ENCODE measurements at regions not wholly inside any gene's neighbourhood (a gene's known extent, or its start where the extent isn't known, plus 50 kb on each side); places are given as distances from the start of the nearest gene placed in this dataset.

DNA sequence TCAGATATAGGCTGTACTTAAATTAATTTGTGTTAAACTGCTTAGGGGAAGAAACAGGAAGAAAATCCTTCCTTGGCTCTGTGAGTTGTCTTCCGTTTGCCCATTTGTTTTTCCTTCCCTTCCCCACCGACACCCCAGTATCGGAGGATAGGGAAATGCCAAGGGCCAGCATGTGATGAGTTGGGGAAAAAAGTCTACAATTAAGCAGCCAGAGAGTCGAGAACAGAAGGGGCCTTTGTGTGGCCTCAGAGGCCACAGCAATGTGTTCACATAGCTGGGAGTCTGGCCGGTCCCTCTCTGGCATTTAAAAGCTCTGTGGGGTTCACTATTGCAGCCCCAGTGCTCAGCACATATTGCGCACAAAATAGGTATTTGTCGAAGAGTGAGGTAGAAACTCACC, 489.3 kb downstream of the MATN1 start:
- Histone ChIP-seq H3K4me3 (no peak overlapping the region), H3K36me3 (no peaks in the 10 kb centered on the region), H3K9me3 (peaks cover 0 to 18% (median 0%) of the 10 kb centered on the region in 3 donors), H3K27me3 (peaks cover 16% of the 10 kb centered on the region), H3K4me1 (no peaks in the 10 kb centered on the region), H3K27ac (no peak overlapping the region)
- no peak for ATAC-seq
- WGBS, 2 donors (ENCODE audit: low coverage in 1 of 2): 35 to 69% methylated on average over 2 to 5 of the region's 7 CpGs
- TF ChIP-seq EP300 (IDR thresholded peaks at IDR 0.05): no peak
- TF ChIP-seq, protein P1, sequence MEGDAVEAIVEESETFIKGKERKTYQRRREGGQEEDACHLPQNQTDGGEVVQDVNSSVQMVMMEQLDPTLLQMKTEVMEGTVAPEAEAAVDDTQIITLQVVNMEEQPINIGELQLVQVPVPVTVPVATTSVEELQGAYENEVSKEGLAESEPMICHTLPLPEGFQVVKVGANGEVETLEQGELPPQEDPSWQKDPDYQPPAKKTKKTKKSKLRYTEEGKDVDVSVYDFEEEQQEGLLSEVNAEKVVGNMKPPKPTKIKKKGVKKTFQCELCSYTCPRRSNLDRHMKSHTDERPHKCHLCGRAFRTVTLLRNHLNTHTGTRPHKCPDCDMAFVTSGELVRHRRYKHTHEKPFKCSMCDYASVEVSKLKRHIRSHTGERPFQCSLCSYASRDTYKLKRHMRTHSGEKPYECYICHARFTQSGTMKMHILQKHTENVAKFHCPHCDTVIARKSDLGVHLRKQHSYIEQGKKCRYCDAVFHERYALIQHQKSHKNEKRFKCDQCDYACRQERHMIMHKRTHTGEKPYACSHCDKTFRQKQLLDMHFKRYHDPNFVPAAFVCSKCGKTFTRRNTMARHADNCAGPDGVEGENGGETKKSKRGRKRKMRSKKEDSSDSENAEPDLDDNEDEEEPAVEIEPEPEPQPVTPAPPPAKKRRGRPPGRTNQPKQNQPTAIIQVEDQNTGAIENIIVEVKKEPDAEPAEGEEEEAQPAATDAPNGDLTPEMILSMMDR (IDR thresholded peaks at IDR 0.05): no peak
- no peak for TF ChIP-seq POLR2A (IDR thresholded peaks at IDR 0.05)
- no peak for TF ChIP-seq POLR2AphosphoS5 (IDR thresholded peaks at IDR 0.05)

DNA sequence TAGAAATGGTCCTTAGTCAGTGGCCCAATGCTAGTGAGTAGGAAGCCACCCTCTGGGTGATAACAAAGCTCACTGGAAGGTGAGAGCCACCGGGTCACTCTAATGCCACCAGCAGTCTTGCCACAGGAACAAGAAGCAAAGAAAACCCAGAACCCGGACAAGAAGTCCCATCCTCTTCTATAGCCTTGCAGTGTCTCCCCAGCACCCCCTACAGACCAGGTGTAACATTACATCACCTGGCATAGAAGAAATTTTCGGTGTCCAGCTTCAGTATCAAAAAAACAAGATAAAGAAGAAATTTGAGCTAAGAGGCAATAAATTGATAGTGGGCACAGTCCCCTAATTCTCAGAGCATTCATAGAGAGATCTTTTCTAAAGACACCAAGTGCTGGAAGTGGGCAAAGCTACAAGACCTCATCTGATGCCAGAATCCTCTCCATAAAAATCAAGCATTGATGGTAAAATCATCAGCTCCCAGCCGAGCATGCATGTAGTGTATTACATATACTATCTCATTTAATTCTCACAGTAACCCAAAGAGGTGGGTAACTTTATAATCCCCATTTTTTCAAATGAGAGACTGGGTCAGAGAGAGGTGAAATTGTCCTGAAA, 491.0 kb downstream of the MATN1 start:
- Histone ChIP-seq H3K9me3 (peaks cover 0 to 14% (median 0%) of the 10 kb centered on the region in 3 donors), H3K4me1 (no peaks in the 10 kb centered on the region), H3K36me3 (no peaks in the 10 kb centered on the region), H3K27me3 (peaks cover 16% of the 10 kb centered on the region), H3K4me3 (no peak overlapping the region), H3K27ac (no peak overlapping the region)
- WGBS, 2 donors (ENCODE audit: low coverage in 1 of 2): 40 to 47% methylated on average over 2 to 4 of the region's 4 CpGs
- no peak for ATAC-seq
- no peak for TF ChIP-seq EP300 (IDR thresholded peaks at IDR 0.05)
- TF ChIP-seq, protein P1 (IDR thresholded peaks at IDR 0.05): peak in 1 of 4 experiments; percentile 32

DNA sequence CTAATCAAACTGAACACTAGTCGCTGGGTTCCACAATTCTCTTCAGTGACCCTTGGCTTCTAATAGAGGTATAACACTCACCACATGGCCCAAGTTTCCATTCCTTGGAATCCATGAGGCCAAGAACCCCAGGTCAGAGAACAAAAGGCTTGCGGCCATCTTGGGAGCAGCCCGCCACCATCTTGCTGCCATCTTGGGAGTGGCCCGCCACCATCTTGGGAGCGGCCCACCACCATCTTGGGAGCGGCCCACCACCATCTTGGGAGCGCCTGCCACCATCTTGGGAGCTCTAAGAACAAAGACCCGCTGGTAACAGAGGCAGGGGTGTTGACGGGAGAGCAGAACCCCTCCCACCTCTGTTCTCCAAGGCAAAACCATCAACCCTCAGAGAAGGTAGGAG, 493.4 kb downstream of the MATN1 start:
- 86 to 97% methylated on average over 1 to 5 of the region's 9 CpGs for WGBS, 2 donors (ENCODE audit: low coverage in 1 of 2)
- H3K27ac ChIP-seq: no peak overlapping the region
- no peak for ATAC-seq
- no peaks in the 10 kb centered on the region for H3K4me1 ChIP-seq
- TF ChIP-seq EP300 (IDR thresholded peaks at IDR 0.05) (no peak), POLR2A (IDR thresholded peaks at IDR 0.05) (no peak), POLR2AphosphoS5 (IDR thresholded peaks at IDR 0.05) (no peak)
- TF ChIP-seq, protein P1 (IDR thresholded peaks at IDR 0.05): no peak
- no peaks in the 10 kb centered on the region for H3K36me3 ChIP-seq
- peaks cover 0 to 8% (median 0%) of the 10 kb centered on the region in 3 donors for H3K9me3 ChIP-seq
- peaks cover 31% of the 10 kb centered on the region for H3K27me3 ChIP-seq
- no peak overlapping the region for H3K4me3 ChIP-seq

DNA sequence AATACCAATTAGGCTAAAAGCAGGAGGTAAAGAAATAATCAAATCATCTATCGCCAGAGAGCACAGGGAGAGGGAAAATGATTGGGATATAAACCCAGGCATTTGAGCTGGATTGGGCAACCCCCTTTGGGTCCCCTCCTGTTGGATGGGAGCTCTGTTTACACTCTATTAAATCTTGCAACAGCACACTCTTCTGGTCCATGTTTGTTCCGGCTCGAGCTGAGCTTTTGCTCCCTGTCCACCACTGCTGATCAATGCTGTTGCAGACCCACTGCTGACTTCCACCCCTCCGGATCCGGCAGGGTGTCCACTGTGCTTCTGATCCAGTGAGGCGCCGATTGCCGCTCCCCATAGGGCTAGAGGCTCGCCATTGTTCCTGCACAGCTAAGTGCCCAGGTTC, 493.8 kb downstream of the MATN1 start:
- H3K9me3 ChIP-seq: peaks cover 0 to 8% (median 0%) of the 10 kb centered on the region in 3 donors
- H3K27ac ChIP-seq: no peak overlapping the region
- no peak for ATAC-seq

DNA sequence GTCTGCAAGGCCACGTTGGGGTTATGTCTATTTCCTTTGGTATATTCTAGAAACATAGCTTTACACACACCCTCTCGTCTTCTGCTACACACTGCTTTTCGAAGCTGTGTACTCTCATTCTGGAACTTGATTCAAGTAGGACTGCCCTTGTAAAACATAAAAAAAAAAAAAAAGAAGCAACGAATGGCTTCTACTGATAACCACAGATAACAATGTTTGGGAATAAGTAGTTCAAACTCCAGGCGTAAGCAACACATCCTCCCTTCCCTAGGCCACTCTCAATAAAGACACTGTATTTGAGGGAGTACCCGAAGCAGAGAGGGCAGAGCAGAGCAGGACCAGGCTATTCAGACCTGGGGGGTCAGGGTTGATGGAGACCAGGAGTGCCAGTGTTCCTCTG, 496.7 kb downstream of the MATN1 start:
- ATAC-seq: no peak
- Histone ChIP-seq H3K4me3 (no peak overlapping the region), H3K4me1 (no peaks in the 10 kb centered on the region), H3K27ac (no peak overlapping the region), H3K36me3 (no peaks in the 10 kb centered on the region), H3K27me3 (peaks cover 37% of the 10 kb centered on the region), H3K9me3 (peaks cover 0 to under 1% (median 0%) of the 10 kb centered on the region in 3 donors)
- WGBS, 2 donors (ENCODE audit: low coverage in 1 of 2): 33 to 66% methylated on average over 4 to 5 of the region's 6 CpGs
- TF ChIP-seq POLR2A (IDR thresholded peaks at IDR 0.05) (no peak), POLR2AphosphoS5 (IDR thresholded peaks at IDR 0.05) (no peak), EP300 (IDR thresholded peaks at IDR 0.05) (no peak)
- TF ChIP-seq, protein P1 (IDR thresholded peaks at IDR 0.05): no peak

More for the DNA sequence above, 493.8 kb downstream of the MATN1 start:
- WGBS, 2 donors (ENCODE audit: low coverage in 1 of 2): 83 to 94% methylated on average over 2 to 5 of the region's 9 CpGs
- TF ChIP-seq, protein P1 (IDR thresholded peaks at IDR 0.05): no peak
- TF ChIP-seq EP300 (IDR thresholded peaks at IDR 0.05) (no peak), POLR2A (IDR thresholded peaks at IDR 0.05) (no peak), POLR2AphosphoS5 (IDR thresholded peaks at IDR 0.05) (no peak)
- Histone ChIP-seq H3K4me1 (no peaks in the 10 kb centered on the region), H3K4me3 (no peak overlapping the region), H3K27me3 (peaks cover 36% of the 10 kb centered on the region), H3K36me3 (no peaks in the 10 kb centered on the region)
